ENCODE measurements at regions not wholly inside any gene's neighbourhood (a gene's known extent, or its start where the extent isn't known, plus 50 kb on each side); places are given as distances from the start of the nearest gene placed in this dataset.
"Not testable (repeated sequence)": the region's sequence is repeated elsewhere in the genome, so short reads cannot be mapped to it uniquely, and the experiment has no call there.

DNA sequence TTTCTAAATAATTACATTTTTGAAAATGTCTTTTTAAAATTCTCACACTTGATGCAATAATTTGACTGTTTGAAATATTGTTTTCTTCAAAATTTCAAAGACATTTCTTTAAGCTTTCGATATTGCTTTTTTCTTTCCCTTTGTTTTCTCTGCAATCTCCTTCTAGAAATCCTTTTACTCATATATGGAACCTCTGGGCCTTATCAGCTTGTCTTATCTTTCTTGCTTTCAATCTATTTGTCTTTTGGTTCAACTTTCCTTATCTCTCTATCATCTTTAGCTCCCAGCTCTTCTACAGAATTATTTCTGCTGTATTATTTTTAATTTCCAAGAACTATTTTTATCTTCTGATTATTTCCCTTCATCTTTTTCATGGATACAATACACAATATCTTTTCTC, 80.7 kb upstream of the DIAPH3 start:
- H4K20me1 ChIP-seq (ENCODE audit: insufficient read depth) = no peaks in the 10 kb centered on the region
- no peak for TF ChIP-seq RAD21 (conservative IDR thresholded peaks at IDR 0.05)
- TF ChIP-seq, protein P1, sequence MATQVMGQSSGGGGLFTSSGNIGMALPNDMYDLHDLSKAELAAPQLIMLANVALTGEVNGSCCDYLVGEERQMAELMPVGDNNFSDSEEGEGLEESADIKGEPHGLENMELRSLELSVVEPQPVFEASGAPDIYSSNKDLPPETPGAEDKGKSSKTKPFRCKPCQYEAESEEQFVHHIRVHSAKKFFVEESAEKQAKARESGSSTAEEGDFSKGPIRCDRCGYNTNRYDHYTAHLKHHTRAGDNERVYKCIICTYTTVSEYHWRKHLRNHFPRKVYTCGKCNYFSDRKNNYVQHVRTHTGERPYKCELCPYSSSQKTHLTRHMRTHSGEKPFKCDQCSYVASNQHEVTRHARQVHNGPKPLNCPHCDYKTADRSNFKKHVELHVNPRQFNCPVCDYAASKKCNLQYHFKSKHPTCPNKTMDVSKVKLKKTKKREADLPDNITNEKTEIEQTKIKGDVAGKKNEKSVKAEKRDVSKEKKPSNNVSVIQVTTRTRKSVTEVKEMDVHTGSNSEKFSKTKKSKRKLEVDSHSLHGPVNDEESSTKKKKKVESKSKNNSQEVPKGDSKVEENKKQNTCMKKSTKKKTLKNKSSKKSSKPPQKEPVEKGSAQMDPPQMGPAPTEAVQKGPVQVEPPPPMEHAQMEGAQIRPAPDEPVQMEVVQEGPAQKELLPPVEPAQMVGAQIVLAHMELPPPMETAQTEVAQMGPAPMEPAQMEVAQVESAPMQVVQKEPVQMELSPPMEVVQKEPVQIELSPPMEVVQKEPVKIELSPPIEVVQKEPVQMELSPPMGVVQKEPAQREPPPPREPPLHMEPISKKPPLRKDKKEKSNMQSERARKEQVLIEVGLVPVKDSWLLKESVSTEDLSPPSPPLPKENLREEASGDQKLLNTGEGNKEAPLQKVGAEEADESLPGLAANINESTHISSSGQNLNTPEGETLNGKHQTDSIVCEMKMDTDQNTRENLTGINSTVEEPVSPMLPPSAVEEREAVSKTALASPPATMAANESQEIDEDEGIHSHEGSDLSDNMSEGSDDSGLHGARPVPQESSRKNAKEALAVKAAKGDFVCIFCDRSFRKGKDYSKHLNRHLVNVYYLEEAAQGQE (IDR thresholded peaks at IDR 0.05; ENCODE audit: borderline replicate concordance) = no peak
- TF ChIP-seq, protein P2, sequence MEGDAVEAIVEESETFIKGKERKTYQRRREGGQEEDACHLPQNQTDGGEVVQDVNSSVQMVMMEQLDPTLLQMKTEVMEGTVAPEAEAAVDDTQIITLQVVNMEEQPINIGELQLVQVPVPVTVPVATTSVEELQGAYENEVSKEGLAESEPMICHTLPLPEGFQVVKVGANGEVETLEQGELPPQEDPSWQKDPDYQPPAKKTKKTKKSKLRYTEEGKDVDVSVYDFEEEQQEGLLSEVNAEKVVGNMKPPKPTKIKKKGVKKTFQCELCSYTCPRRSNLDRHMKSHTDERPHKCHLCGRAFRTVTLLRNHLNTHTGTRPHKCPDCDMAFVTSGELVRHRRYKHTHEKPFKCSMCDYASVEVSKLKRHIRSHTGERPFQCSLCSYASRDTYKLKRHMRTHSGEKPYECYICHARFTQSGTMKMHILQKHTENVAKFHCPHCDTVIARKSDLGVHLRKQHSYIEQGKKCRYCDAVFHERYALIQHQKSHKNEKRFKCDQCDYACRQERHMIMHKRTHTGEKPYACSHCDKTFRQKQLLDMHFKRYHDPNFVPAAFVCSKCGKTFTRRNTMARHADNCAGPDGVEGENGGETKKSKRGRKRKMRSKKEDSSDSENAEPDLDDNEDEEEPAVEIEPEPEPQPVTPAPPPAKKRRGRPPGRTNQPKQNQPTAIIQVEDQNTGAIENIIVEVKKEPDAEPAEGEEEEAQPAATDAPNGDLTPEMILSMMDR (IDR thresholded peaks at IDR 0.05; ENCODE audit: poor library complexity, severe bottlenecking) = no peak
- TF ChIP-seq SMC3 (conservative IDR thresholded peaks at IDR 0.05; ENCODE audit: poor library complexity) = no peak
- no peaks in the 10 kb centered on the region for H3K9me2 ChIP-seq (ENCODE audit: insufficient read depth, low read length)

DNA sequence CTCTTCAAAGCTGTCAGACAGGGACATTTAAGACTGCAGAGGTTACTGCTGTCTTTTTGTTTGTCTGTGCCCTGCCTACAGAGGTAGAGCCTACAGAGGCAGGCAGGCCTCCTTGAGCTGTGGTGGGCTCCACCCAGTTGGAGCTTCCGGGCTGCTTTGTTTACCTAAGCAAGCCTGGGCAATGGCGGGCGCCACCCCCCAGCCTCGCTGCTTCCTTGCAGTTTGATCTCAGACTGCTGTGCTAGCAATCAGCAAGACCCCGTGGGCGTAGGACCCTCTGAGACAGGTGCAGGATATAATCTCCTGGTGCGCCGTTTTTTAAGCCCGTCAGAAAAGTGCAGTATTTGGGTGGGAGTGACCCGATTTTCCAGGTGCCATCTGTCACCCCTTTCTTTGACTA, 87.7 kb upstream of the DIAPH3 start:
- H3K4me2 ChIP-seq (ENCODE audit: low read length); H3K9ac ChIP-seq (ENCODE audit: low read length); H2AFZ ChIP-seq (ENCODE audit: low read depth, low read length); H3K4me3 ChIP-seq (ENCODE audit: low read length); H3K27me3 ChIP-seq (ENCODE audit: insufficient read depth, low read depth, low read length); H4K20me1 ChIP-seq (ENCODE audit: insufficient read depth); H3K9me2 ChIP-seq (ENCODE audit: insufficient read depth, low read length); H3K36me3 ChIP-seq (ENCODE audit: insufficient read depth, low read length); H3F3A ChIP-seq (ENCODE audit: insufficient read depth, low read length, poor library complexity, severe bottlenecking); H3K9me3 ChIP-seq (ENCODE audit: low read length); H3K79me2 ChIP-seq (replicated peaks; ENCODE audit: insufficient read depth, low read length); H3K27ac ChIP-seq (ENCODE audit: low read length): not testable (repeated sequence)

More for the DNA sequence above, 80.7 kb upstream of the DIAPH3 start:
- Histone ChIP-seq H3K36me3 (ENCODE audit: insufficient read depth, low read length) (no peaks in the 10 kb centered on the region), H3K27me3 (ENCODE audit: insufficient read depth, low read depth, low read length) (no peaks in the 10 kb centered on the region), H2AFZ (ENCODE audit: low read depth, low read length) (no peak overlapping the region), H3F3A (ENCODE audit: insufficient read depth, low read length, poor library complexity, severe bottlenecking) (no peaks in the 10 kb centered on the region), H3K9ac (ENCODE audit: low read length) (no peak overlapping the region), H3K4me2 (ENCODE audit: low read length) (no peak overlapping the region), H3K27ac (ENCODE audit: low read length) (no peak overlapping the region), H3K4me3 (ENCODE audit: low read length) (no peak overlapping the region), H3K79me2 (replicated peaks; ENCODE audit: insufficient read depth, low read length) (no peaks in the 10 kb centered on the region), H3K9me3 (ENCODE audit: low read length) (no peaks in the 10 kb centered on the region)

DNA sequence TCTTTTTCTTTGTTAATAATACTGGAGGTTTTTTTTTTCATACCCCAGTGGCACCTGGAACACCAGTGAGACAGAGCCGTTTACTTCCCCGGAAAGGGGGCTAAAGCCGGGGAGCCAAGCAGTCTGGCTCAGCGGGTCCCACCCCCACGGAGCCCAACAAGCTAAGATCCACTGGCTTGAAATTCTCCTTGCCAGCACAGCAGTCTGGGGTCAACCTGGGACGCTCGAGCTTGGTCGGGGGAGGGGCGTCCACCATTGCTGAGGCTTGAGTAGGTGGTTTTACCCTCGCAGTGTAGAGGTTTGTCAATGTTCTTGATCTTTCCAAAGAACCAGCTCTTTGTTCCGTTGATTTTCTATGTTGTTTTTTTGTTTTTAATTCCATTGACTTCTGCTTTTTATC, 94.6 kb upstream of the DIAPH3 start:
- TF ChIP-seq SMC3 (conservative IDR thresholded peaks at IDR 0.05; ENCODE audit: poor library complexity) (no peak), MXI1 (conservative IDR thresholded peaks at IDR 0.05; ENCODE audit: poor library complexity, severe bottlenecking) (no peak), TAF1 (IDR thresholded peaks at IDR 0.05; ENCODE audit: low read depth) (no peak)
- TF ChIP-seq, protein P1 (IDR thresholded peaks at IDR 0.05; ENCODE audit: borderline replicate concordance) = no peak
- TF ChIP-seq, protein P2 (IDR thresholded peaks at IDR 0.05; ENCODE audit: poor library complexity, severe bottlenecking) = no peak
- Histone ChIP-seq H3K27me3 (ENCODE audit: insufficient read depth, low read depth, low read length) (no peaks in the 10 kb centered on the region), H3K9me2 (ENCODE audit: insufficient read depth, low read length) (no peaks in the 10 kb centered on the region), H3K79me2 (replicated peaks; ENCODE audit: insufficient read depth, low read length) (no peaks in the 10 kb centered on the region), H3K4me2 (ENCODE audit: low read length) (no peak overlapping the region), H3K36me3 (ENCODE audit: insufficient read depth, low read length) (no peaks in the 10 kb centered on the region), H4K20me1 (ENCODE audit: insufficient read depth) (no peaks in the 10 kb centered on the region), H3K27ac (ENCODE audit: low read length) (no peak overlapping the region), H3K4me3 (ENCODE audit: low read length) (no peak overlapping the region), H3K9ac (ENCODE audit: low read length) (no peak overlapping the region), H3F3A (ENCODE audit: insufficient read depth, low read length, poor library complexity, severe bottlenecking) (no peaks in the 10 kb centered on the region), H2AFZ (ENCODE audit: low read depth, low read length) (no peak overlapping the region), H3K9me3 (ENCODE audit: low read length) (no peaks in the 10 kb centered on the region)
